ENCODE measurements at regions not wholly inside any gene's neighbourhood (a gene's known extent, or its start where the extent isn't known, plus 50 kb on each side); places are given as distances from the start of the nearest gene placed in this dataset.
"Not testable (repeated sequence)": the region's sequence is repeated elsewhere in the genome, so short reads cannot be mapped to it uniquely, and the experiment has no call there.

GRCh38 chr2:183536714-183537113, 412.5 kb downstream of the NUP35 start:
- no peak for DNase-seq

- no peak for DNase-seq
These were observed 417.5 kb downstream of the NUP35 start for GRCh38 chr2:183541766-183542165.

- no peak for DNase-seq
These were observed 418.4 kb downstream of the NUP35 start for GRCh38 chr2:183542606-183543005.

GRCh38 chr2:183543222-183543621, 419.0 kb downstream of the NUP35 start:
- DNase-seq = no peak

- no peak for DNase-seq
These were observed 419.5 kb downstream of the NUP35 start for GRCh38 chr2:183543731-183544130.

- not testable (repeated sequence) for DNase-seq
These were observed 422.5 kb downstream of the NUP35 start for GRCh38 chr2:183546560-183547350.

GRCh38 chr2:183552716-183553115, 428.5 kb downstream of the NUP35 start:
- no peak for DNase-seq

- no peak for DNase-seq
These were observed 440.5 kb downstream of the NUP35 start for GRCh38 chr2:183564726-183565125.

- DNase-seq = no peak
These were observed 451.2 kb downstream of the NUP35 start for GRCh38 chr2:183575481-183575880.

GRCh38 chr2:183579686-183580085, 455.4 kb downstream of the NUP35 start:
- DNase-seq = no peak

GRCh38 chr2:183592271-183592670, 468.0 kb downstream of the NUP35 start:
- DNase-seq = no peak

GRCh38 chr2:183594150-183594549, 469.9 kb downstream of the NUP35 start:
- DNase-seq = no peak

GRCh38 chr2:183597841-183598240, 473.6 kb downstream of the NUP35 start:
- DNase-seq = no peak

- no peak for DNase-seq
These were observed 479.8 kb downstream of the NUP35 start for GRCh38 chr2:183604065-183604464.

GRCh38 chr2:183605440-183605839, 481.2 kb downstream of the NUP35 start:
- no peak for DNase-seq

- no peak for DNase-seq
These were observed 481.9 kb downstream of the NUP35 start for GRCh38 chr2:183606022-183606717.

- no peak for DNase-seq
These were observed 482.5 kb downstream of the NUP35 start for GRCh38 chr2:183606718-183607085.

- no peak for DNase-seq
These were observed 483.8 kb downstream of the NUP35 start for GRCh38 chr2:183607995-183608394.

- no peak for DNase-seq
These were observed 484.5 kb downstream of the NUP35 start for GRCh38 chr2:183608747-183609146.

GRCh38 chr2:183610724-183611123, 486.5 kb downstream of the NUP35 start:
- no peak for DNase-seq

- peak; percentile 57 for DNase-seq
These were observed 490.7 kb downstream of the NUP35 start for GRCh38 chr2:183614799-183615435.

GRCh38 chr2:183623227-183623626, 499.0 kb downstream of the NUP35 start:
- DNase-seq = no peak

GRCh38 chr2:183630964-183631363, 506.7 kb downstream of the NUP35 start:
- no peak for DNase-seq

GRCh38 chr2:183656121-183656520, 531.9 kb downstream of the NUP35 start:
- no peak for DNase-seq
